ENCODE measurements at regions not wholly inside any gene's neighbourhood (a gene's known extent, or its start where the extent isn't known, plus 50 kb on each side); places are given as distances from the start of the nearest gene placed in this dataset.

- TF ChIP-seq MXI1 (IDR thresholded peaks at IDR 0.05; ENCODE audit: borderline replicate concordance, low read depth, low read length) (no peak), BHLHE40 (IDR thresholded peaks at IDR 0.05; ENCODE audit: low read depth, low read length) (no peak), CEBPB (IDR thresholded peaks at IDR 0.05; ENCODE audit: low read depth, low read length) (no peak), CTCF (conservative IDR thresholded peaks at IDR 0.05; ENCODE audit: low read depth, low read length) (no peak), FOS (IDR thresholded peaks at IDR 0.05; ENCODE audit: low read depth, low read length) (no peak), MAZ (IDR thresholded peaks at IDR 0.05; ENCODE audit: borderline replicate concordance, low read depth, low read length) (no peak), NFE2L2 (IDR thresholded peaks at IDR 0.05; ENCODE audit: low read depth, low read length) (no peak), SMC3 (IDR thresholded peaks at IDR 0.05; ENCODE audit: low read depth, low read length) (no peak), RCOR1 (IDR thresholded peaks at IDR 0.05; ENCODE audit: insufficient replicate concordance, low read length) (no peak), RAD21 (IDR thresholded peaks at IDR 0.05; ENCODE audit: low read length) (no peak), CHD1 (IDR thresholded peaks at IDR 0.05; ENCODE audit: low read depth, low read length) (no peak), MAFK (IDR thresholded peaks at IDR 0.05; ENCODE audit: low read depth, low read length) (no peak), POLR2A (IDR thresholded peaks at IDR 0.05; ENCODE audit: low read depth, low read length) (no peak), RFX5 (IDR thresholded peaks at IDR 0.05; ENCODE audit: low read depth, low read length) (no peak)
- TF ChIP-seq, protein P1, sequence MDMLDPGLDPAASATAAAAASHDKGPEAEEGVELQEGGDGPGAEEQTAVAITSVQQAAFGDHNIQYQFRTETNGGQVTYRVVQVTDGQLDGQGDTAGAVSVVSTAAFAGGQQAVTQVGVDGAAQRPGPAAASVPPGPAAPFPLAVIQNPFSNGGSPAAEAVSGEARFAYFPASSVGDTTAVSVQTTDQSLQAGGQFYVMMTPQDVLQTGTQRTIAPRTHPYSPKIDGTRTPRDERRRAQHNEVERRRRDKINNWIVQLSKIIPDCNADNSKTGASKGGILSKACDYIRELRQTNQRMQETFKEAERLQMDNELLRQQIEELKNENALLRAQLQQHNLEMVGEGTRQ (IDR thresholded peaks at IDR 0.05; ENCODE audit: low read depth, low read length), result no peak
- TF ChIP-seq, protein P2, sequence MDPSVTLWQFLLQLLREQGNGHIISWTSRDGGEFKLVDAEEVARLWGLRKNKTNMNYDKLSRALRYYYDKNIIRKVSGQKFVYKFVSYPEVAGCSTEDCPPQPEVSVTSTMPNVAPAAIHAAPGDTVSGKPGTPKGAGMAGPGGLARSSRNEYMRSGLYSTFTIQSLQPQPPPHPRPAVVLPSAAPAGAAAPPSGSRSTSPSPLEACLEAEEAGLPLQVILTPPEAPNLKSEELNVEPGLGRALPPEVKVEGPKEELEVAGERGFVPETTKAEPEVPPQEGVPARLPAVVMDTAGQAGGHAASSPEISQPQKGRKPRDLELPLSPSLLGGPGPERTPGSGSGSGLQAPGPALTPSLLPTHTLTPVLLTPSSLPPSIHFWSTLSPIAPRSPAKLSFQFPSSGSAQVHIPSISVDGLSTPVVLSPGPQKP (IDR thresholded peaks at IDR 0.05; ENCODE audit: borderline replicate concordance, low read depth, low read length), result no peak
- no peak overlapping the region for H2BK120ac ChIP-seq (ENCODE audit: low read depth, low read length)
- H3K9me1 ChIP-seq (ENCODE audit: insufficient read depth, low read length), result no peaks in the 10 kb centered on the region
- in situ Hi-C loops (cut with MboI; ENCODE audit: low sequenced_read_pairs) (no loop called here), dilution Hi-C loops (cut with HindIII; ENCODE audit: low sequenced_read_pairs, unreplicated experiment) (no loop called here), intact Hi-C loops (cut with micrococcal nuclease) (no loop called here)
- H3K4me2 ChIP-seq (ENCODE audit: low read depth, low read length), result no peak overlapping the region
- no peaks in the 10 kb centered on the region for H3K9me3 ChIP-seq (ENCODE audit: control insufficient read depth, insufficient read depth, low read length)
- H4K91ac ChIP-seq (ENCODE audit: insufficient read depth, low read depth, low read length), result no peak overlapping the region
- no peak overlapping the region for H2AK5ac ChIP-seq (ENCODE audit: low read depth, low read length)
- no peaks in the 10 kb centered on the region for H3K79me1 ChIP-seq (ENCODE audit: low read depth in 1 of 2, low read length in 2 of 2)
- no peak overlapping the region for H3K27ac ChIP-seq (ENCODE audit: insufficient read depth, low read length)
- no peaks in the 10 kb centered on the region for H4K20me1 ChIP-seq (ENCODE audit: insufficient read depth, low read length)
- no peak overlapping the region for H4K8ac ChIP-seq (ENCODE audit: low read depth in 2 of 2, low read length in 2 of 2)
- no peaks in the 10 kb centered on the region for H3K36me3 ChIP-seq (ENCODE audit: control insufficient read depth, insufficient read depth, low read length)
- ChIA-PET POLR2A (ENCODE audit: unreplicated experiment) (no interaction called here), CTCF (no interaction called here)
- ATAC-seq (ENCODE audit: low read depth) (no peak), DNase-seq (no peak)
- no peak overlapping the region for H3K4me3 ChIP-seq (ENCODE audit: insufficient read depth, low read depth, low read length)
- no peak overlapping the region for H2BK15ac ChIP-seq (ENCODE audit: low read depth, low read length)
- no CpG with 5 or more reads among the region's 2 CpGs for WGBS, 2 experiments (ENCODE audit: extremely low coverage in 2 of 2, insufficient read length in 1 of 2)
- H3K14ac ChIP-seq (replicated peaks; ENCODE audit: low read depth, low read length), result no peak overlapping the region
- H3K18ac ChIP-seq (ENCODE audit: low read depth, low read length), result no peak overlapping the region
- H2AK9ac ChIP-seq (replicated peaks; ENCODE audit: low read depth, low read length, poor library complexity), result no peak overlapping the region
- H4K5ac ChIP-seq (ENCODE audit: low read depth, low read length), result no peak overlapping the region
- H3K9ac ChIP-seq (ENCODE audit: low read depth, low read length), result no peak overlapping the region
- H2BK20ac ChIP-seq (ENCODE audit: low read depth, low read length), result no peak overlapping the region
- H3K27me3 ChIP-seq (ENCODE audit: control insufficient read depth, insufficient read depth, low read length), result no peaks in the 10 kb centered on the region
- no peaks in the 10 kb centered on the region for H3K4me1 ChIP-seq (ENCODE audit: control insufficient read depth, insufficient read depth, low read length)
- H3K23ac ChIP-seq (ENCODE audit: low read depth, low read length), result no peak overlapping the region
- BruUV-seq (replicated peaks), result no TSS peak
- no peak overlapping the region for H2BK5ac ChIP-seq (ENCODE audit: low read depth, low read length, poor library complexity, severe bottlenecking)
- no peak overlapping the region for H3K4ac ChIP-seq (ENCODE audit: low read depth, low read length)
- H2AFZ ChIP-seq (replicated peaks; ENCODE audit: low read length, poor library complexity), result no peak overlapping the region
- no peak overlapping the region for H3K56ac ChIP-seq (ENCODE audit: extremely low read depth, insufficient read depth, low read length)
These were observed 67.8 kb upstream of the PLSCR5 start for GRCh38 chr3:146672941-146673340.
